ENCODE measurements at regions not wholly inside any gene's neighbourhood (a gene's known extent, or its start where the extent isn't known, plus 50 kb on each side); places are given as distances from the start of the nearest gene placed in this dataset.

- no peak for DNase-seq (ENCODE audit: low spot score)
Observed at GRCh38 chr2:6664332-6665061, 201.2 kb downstream of the CMPK2 start.

GRCh38 chr2:6665093-6666045 is 200.3 kb downstream of the CMPK2 start:
- no peak for DNase-seq (ENCODE audit: low spot score)

DNA sequence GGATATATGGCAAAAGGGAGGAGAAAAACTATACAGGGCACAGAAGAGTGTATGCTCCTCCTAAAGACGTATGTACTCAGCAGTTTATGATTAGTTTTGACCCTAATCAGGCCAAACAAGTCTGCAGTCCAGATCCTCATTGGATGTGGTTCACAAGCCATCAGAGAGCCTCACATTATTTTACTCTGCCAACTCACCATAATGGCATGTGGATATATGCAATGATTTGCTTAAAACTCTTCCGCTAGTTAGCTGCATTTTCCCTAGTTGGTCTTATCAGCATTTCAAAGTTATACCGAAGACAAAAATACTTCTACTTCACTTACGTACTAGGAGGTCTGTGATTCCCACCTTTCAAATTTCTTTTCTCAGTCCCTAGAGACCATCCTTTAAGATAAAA is 198.4 kb downstream of the CMPK2 start:
- no peak for DNase-seq (ENCODE audit: low spot score)

GRCh38 chr2:6671913-6672312 is 193.8 kb downstream of the CMPK2 start:
- DNase-seq (ENCODE audit: low spot score), result no peak

GRCh38 chr2:6674381-6674780 is 191.3 kb downstream of the CMPK2 start:
- DNase-seq (ENCODE audit: low spot score), result no peak

- DNase-seq (ENCODE audit: low spot score), result no peak
Observed at GRCh38 chr2:6675791-6676190, 189.9 kb downstream of the CMPK2 start.

- no peak for DNase-seq (ENCODE audit: low spot score)
Observed at GRCh38 chr2:6676241-6676640, 189.5 kb downstream of the CMPK2 start.

DNA sequence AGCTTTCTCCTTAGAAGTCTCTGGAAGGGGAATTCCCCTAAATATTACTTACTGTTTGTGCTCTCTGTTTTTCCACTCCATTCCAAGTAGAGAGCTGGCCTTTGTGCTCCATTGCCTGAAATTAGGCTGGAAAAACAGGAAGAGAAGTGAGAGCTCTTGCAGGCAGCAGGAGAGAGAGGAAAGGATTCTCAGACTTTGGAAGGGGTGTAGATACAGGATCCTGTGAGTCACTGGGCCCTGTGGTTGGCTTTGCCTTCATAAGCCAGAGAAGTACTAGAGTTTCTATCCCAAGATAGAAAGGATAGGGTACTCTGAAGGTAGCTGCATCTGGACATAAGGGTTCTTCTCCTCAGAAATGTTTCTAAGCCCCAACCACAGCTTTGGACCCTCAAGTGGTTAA is 188.9 kb downstream of the CMPK2 start:
- no peak for DNase-seq (ENCODE audit: low spot score)

DNA sequence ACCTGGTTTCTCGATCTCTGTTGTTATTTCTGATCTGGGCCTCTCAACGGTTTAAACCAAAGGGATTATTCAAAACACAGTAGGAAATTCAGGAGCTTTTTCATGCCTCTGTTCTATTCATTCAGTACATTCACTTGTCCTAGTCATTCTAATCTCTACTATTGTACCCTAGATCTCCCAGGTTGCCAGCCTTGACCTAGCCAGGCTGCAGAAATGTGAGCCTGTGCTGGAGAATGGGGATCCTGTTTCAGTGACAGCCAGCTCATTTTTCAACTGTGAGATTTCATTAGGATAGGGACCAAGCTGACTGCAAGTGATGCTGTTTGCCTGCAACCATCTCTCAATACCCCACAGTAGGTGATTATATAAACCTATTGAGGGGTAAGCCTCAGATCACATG is 186.2 kb downstream of the CMPK2 start:
- no peak for DNase-seq (ENCODE audit: low spot score)

DNA sequence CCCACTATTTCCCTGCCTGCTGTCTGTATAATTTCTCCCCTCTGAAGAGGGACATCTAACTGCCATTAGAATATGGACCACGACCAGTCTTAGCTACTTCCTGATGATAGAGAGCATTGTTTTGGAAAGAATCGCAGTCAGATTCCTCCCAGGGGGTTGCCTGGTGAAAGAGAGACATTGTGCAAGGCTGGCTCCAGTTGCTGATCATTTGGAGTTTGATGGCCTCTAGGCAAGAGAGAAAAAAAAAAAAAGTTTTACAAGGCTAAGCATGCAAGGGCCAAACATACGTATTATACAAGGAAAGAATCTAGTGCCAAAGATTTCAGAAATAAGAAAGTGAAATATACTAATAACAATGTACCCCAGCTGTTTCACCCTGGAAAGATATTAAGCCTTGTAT is 182.2 kb downstream of the CMPK2 start:
- no peak for DNase-seq (ENCODE audit: low spot score)

GRCh38 chr2:6685447-6685846 is 180.3 kb downstream of the CMPK2 start:
- DNase-seq (ENCODE audit: low spot score), result no peak

DNA sequence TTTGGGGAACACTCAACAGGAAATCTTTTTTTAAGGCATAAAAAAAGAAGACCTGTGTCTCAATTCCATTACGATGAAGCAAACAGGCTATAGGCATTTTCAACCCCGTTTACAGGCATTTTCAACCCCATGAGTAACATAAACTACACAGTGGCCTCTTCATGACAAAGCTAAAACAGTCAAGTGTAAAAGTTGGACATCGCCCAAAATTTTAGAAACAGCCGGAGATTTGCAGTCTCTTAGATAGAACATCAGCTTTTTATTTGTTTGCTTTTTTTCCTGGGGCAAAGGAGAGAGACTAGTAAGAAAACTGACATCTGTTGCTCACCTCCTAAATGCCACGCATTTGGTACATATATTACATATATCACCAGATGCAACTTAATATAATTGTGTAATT is 173.7 kb downstream of the CMPK2 start:
- DNase-seq (ENCODE audit: low spot score), result no peak

- no peak for DNase-seq (ENCODE audit: low spot score)
Observed at GRCh38 chr2:6692819-6693218, 172.9 kb downstream of the CMPK2 start.

- DNase-seq (ENCODE audit: low spot score), result no peak
Observed at GRCh38 chr2:6694555-6694954, 171.2 kb downstream of the CMPK2 start.

- no peak for DNase-seq (ENCODE audit: low spot score)
Observed at GRCh38 chr2:6700335-6700734, 165.4 kb downstream of the CMPK2 start.

GRCh38 chr2:6704077-6704476 is 161.6 kb downstream of the CMPK2 start:
- DNase-seq (ENCODE audit: low spot score), result no peak

DNA sequence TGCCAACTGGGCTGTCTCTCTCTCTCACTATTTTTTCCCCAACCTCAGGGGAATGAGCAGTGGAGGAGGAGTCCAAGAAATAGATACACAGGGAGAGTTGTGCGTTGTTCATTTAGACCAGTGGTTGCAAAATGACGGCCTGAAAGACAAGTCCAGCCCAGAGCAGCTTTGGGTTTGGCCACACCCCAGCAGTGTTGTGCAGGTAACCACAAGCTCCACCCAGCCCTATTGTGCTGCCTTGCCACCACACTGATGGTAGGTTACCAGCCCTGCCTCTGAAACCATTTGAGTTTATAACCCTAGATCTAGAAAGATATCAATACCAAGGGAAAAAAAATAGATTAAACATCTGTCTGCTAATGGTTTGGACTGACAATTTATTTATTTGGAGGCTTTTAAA is 144.3 kb downstream of the CMPK2 start:
- no peak for DNase-seq (ENCODE audit: low spot score)

DNA sequence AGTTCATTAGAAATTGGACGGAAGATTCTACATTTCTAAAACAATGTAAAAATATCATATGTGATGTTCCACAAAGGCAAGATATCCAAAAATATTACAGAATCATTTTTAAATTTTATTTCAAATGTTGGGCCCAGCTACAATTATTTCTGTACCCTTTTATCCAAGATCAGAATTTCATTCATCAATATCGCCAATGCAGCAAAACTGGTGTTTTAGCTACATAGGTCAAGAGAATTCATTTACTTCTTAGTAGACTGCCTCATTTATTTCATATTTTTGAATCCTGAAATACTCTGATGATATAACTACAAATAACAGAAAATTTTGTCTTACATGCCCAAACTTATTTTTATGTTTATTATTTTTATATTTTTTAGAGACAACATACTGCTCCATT is 143.1 kb downstream of the CMPK2 start:
- no peak for DNase-seq (ENCODE audit: low spot score)

GRCh38 chr2:6723865-6724604 is 141.7 kb downstream of the CMPK2 start:
- DNase-seq (ENCODE audit: low spot score), result no peak

GRCh38 chr2:6724605-6725140 is 141.0 kb downstream of the CMPK2 start:
- DNase-seq (ENCODE audit: low spot score), result no peak

GRCh38 chr2:6728156-6728555 is 137.6 kb downstream of the CMPK2 start:
- DNase-seq (ENCODE audit: low spot score), result no peak

DNA sequence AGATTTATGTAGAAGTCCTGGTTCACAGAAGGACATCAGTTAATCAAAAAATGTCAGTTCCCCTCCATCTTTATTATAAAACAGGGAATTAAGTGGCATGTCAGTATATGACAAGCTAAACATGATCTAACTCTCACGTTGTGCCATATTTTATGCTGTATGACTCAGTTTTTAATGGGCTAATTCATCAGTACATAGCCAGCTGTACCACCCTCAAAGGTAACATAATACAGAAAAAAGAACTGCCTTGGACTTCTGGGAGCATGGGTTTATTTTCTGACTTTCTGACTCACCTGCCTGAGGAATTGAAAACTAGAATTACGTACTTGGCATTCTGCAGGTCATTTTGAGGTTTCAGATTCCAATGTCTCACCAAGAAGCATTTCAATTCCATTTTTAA is 135.7 kb downstream of the CMPK2 start:
- DNase-seq (ENCODE audit: low spot score), result no peak

Data from left forelimb (tissue), 1 donor.